Glomerular visceral epithelial cell (primary cell): ENCODE measurements at regions not wholly inside any gene's neighbourhood (a gene's known extent, or its start where the extent isn't known, plus 50 kb on each side); places are given as distances from the start of the nearest gene placed in this dataset.
A peak's percentile ranks its signal among the peaks of the same experiment; 100 is the strongest.

Experiments used
- DNase-seq: peaks from one replicate; pipeline ENCODE4 v3.0.0-alpha.2; 2016; ENCODE audit errors: extremely low spot score

GRCh38 chr3:189455641-189456417 is 175.4 kb upstream of the TP63 start:
- DNase-seq: no peak

- peak; percentile 76 for DNase-seq
Observed at GRCh38 chr3:189457201-189457607, 174.0 kb upstream of the TP63 start.

- no peak for DNase-seq
Observed at GRCh38 chr3:189457631-189458412, 173.4 kb upstream of the TP63 start.

GRCh38 chr3:189458528-189458927 is 172.7 kb upstream of the TP63 start:
- DNase-seq: no peak

- no peak for DNase-seq
Observed at GRCh38 chr3:189459231-189459630, 172.0 kb upstream of the TP63 start.

- DNase-seq: no peak
Observed at GRCh38 chr3:189460511-189460910, 170.7 kb upstream of the TP63 start.

GRCh38 chr3:189464799-189465198 is 166.4 kb upstream of the TP63 start:
- no peak for DNase-seq

- DNase-seq: no peak
Observed at GRCh38 chr3:189466004-189466403, 165.2 kb upstream of the TP63 start.

- no peak for DNase-seq
Observed at GRCh38 chr3:189467451-189467850, 163.7 kb upstream of the TP63 start.

- no peak for DNase-seq
Observed at GRCh38 chr3:189474944-189475343, 156.2 kb upstream of the TP63 start.

GRCh38 chr3:189477614-189478013 is 153.6 kb upstream of the TP63 start:
- DNase-seq: no peak

GRCh38 chr3:189486556-189486955 is 144.6 kb upstream of the TP63 start:
- no peak for DNase-seq

- DNase-seq: peak; percentile 44
Observed at GRCh38 chr3:189488241-189488767, 142.9 kb upstream of the TP63 start.

GRCh38 chr3:189490337-189490736 is 140.9 kb upstream of the TP63 start:
- DNase-seq: no peak

- DNase-seq: no peak
Observed at GRCh38 chr3:189490749-189491148, 140.4 kb upstream of the TP63 start.

- no peak for DNase-seq
Observed at GRCh38 chr3:189491831-189492230, 139.4 kb upstream of the TP63 start.

GRCh38 chr3:189493271-189493670 is 137.9 kb upstream of the TP63 start:
- DNase-seq: no peak

- DNase-seq: no peak
Observed at GRCh38 chr3:189494632-189495031, 136.6 kb upstream of the TP63 start.

GRCh38 chr3:189496375-189497138 is 134.6 kb upstream of the TP63 start:
- DNase-seq: no peak

GRCh38 chr3:189498995-189499704 is 132.0 kb upstream of the TP63 start:
- DNase-seq: no peak

- DNase-seq: no peak
Observed at GRCh38 chr3:189500299-189500698, 130.9 kb upstream of the TP63 start.
